GM21717 (cell line): ENCODE measurements at regions not wholly inside any gene's neighbourhood (a gene's known extent, or its start where the extent isn't known, plus 50 kb on each side); places are given as distances from the start of the nearest gene placed in this dataset.

ENCODE experiments used
- ATAC-seq: cut with Tn5 transposase; IDR thresholded peaks from one replicate; pipeline ENCODE4 v1.9.1; 2021; ENCODE audit warnings: mild to moderate bottlenecking, moderate library complexity; ENCODE audit not compliant: unreplicated experiment

GRCh38 chr2:129904532-129905446 lies 74.7 kb upstream of the RAB6C start:
- ATAC-seq: no peak

DNA sequence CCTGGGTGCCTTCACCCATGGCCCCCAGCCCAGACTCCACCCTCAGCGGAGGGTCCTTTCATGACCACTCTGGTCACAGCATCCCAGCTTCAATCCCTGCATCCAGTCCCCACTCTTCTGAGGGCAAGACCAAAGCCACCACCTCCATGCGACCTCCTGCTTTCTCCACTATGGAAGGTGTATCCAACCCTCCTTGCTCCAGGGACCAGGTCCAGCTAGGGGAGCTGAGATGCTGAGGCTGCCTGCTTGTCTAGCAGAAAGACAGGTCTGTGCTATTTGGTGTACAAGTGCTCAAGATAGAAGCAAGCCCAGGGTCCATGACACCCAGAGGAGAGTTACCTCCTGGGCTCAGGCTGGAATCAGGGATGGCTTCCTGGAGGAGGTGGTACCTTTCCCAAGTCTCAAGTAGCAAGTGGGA lies 73.8 kb upstream of the RAB6C start:
- ATAC-seq: no peak

DNA sequence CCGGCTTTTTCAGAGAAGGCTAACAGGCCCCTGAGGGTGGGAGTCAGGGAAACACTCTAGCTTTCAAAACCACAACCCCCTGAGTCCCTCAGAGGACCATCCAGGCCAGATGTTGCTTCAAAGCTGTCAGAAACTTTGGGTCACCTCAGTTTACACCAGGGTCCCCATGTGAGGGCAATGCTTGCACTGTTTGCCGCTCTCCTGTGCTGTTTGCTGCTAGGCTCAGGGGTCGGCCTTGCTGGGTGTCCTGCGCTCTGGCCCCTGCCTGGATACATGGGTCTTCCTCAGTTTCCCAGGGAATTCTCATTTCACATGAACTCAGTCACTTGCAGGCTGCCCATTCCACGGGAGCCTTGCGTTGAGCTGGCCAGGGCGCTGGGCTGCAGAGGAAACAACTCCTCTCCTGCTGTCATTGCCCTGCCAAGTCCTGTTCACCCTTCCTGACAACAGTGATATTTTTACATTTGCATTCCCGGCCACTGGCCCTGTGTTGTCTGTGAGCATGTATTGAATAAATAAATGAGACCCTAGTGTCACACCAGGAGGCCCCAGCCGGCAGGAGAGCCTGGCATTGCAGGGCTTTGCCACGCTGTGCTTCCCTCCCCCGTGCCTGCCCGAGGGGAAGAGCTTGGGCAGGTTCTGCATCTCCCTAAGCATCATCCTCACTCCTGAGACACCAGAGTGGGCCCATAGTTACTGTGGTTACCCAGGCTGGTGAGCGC lies 73.2 kb upstream of the RAB6C start:
- ATAC-seq: no peak

DNA sequence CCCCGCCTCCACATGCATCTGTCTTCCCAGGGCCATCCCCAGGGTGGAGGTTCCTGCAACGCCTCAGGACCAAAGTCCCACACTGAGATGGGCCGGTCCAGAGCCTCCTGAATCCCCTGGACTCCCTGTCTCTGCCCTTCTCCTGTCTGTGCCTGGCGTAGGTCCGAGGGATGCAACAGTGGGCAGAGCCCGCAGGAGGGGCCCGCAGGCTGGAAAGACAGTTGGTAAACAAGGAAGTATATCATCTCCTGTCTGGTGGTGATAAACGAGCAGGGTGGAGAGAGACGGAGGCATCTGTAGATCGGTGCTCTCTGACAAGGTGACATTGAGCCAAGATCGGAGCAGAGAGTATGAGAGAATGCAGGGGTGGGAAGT lies 72.6 kb upstream of the RAB6C start:
- ATAC-seq: no peak

GRCh38 chr2:129907256-129907998 lies 72.0 kb upstream of the RAB6C start:
- ATAC-seq: no peak

DNA sequence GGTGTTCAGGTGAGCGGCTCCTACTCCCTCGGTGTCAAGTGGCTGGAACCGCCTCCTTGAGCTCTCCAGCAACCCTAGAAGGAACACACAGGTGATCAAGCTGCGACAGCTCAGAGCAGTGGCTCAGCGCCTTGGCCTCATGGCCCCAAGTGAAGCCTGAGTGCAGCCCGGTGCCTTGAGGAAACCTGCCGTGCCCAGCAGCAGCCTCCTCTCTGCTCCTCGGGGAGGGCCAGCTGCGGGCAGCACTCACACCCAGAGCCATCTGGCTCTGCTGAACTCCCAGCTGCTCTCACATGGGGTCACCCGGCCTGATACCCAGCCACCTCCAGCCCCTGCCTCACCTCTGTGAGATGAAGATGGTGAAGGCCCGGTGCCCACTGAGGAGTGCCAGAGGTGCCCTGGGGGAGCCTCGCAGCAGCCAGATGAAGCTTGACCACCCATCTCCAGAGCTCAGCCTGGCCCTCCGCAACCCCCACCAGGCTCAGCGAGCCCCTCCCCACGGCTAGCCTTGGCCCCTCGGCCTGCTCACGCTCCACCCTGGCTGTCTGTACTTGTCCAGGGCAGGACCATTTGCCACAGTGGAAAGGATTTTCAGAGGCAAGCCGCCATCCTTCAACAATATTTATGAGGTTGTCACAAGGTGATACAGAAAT lies 70.6 kb upstream of the RAB6C start:
- ATAC-seq: no peak

- ATAC-seq: no peak
Observed at GRCh38 chr2:129909651-129910418, 69.6 kb upstream of the RAB6C start.

GRCh38 chr2:129910446-129911362 lies 68.8 kb upstream of the RAB6C start:
- ATAC-seq: no peak

DNA sequence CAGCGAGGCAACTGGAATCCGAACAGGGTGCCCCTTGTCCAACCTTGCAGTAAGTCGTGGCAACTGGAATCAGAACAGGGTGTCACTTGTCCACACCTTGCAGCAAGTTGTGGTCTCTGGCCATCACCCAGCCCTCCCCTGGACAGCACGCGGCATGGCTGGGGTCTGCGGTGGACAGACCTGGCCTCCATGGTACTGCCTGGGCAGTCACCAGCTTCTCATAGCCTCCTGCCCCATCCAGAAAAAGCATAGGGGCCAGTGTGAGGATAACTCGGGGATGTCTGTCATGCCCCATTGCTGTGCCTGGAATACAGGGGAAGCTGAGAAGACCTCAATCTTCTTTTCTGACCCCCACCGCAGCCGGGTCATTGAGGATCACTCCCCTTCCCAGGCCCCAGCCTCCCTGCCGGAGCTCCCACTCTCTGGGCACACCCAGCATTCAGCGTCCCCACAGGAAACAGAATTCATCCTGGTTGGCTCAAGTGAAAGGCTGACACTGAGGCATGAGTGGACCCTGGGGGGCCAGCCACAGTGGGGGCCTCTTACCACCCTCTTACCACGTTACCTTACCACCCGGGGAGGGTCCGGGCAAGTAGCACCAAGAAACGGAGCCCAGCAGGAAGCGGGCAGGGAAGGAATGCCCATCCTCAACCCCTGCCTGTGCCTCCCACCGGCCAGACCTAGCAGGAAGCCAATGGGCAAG lies 68.0 kb upstream of the RAB6C start:
- ATAC-seq: no peak

- ATAC-seq: no peak
Observed at GRCh38 chr2:129912066-129912820, 67.2 kb upstream of the RAB6C start.

- ATAC-seq: no peak
Observed at GRCh38 chr2:129912871-129913694, 66.4 kb upstream of the RAB6C start.

DNA sequence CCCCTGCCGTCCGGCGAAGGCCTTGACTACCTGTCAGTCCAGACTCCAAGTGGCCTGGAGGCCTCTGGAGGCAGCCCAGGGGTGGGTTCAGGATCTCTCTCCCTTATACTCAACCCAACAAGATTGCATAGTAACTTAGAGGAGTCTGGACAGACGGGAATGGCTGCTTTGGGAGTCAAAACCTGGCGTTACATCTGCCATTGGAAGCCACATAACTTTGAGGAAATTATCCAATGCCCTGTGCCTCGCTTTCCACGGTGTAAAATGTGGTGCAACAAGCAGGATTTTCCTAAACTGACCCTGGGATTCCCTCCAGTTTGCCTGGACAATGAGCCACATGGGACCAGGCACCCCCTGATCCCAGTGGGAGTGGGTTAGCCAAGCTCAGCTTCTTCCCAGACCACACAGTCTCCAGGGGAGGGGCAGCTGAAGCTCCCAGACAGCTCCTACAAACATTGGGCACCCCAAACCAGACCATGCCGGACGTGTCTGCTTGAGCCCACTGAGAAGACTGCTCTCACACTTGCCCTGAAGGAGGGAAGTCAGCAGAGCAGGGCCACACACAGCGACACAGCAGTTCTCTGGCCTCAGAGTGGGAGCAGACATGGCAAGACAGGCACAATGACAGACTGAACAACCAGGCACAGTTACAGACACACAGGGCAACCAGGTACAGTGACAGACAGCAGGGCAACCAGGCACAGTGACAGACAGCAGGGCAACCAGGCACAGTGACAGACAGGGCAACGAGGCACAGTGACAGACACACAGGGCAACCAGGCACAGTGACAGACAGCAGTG lies 65.6 kb upstream of the RAB6C start:
- no peak for ATAC-seq

DNA sequence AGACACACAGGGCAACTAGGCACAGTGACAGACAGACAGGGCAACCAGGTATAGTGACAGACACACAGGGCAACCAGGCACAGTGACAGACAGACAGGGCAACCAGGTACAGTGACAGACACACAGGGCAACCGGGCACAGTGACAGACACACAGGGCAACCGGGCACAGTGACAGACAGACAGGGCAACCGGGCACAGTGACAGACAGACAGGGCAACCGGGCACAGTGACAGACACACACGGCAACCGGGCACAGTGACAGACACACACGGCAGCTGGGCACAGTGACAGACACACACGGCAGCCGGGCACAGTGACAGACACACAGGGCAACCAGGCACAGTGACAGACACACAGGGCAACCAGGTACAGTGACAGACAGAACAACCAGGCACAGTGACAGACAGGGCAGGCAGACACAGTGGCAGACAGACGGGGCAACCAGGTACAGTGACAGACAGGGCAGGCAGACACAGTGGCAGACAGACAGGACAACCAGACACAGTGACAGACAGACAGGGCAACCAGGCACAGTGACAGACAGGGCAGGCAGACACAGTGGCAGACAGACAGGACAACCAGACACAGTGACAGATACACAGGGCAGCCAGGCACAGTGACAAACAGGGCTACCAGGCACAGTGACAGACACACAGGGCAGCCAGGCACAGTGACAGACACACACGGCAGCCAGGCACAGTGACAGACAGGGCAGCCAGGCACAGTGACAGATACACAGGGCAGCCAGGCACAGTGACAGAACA lies 64.7 kb upstream of the RAB6C start:
- ATAC-seq: no peak

DNA sequence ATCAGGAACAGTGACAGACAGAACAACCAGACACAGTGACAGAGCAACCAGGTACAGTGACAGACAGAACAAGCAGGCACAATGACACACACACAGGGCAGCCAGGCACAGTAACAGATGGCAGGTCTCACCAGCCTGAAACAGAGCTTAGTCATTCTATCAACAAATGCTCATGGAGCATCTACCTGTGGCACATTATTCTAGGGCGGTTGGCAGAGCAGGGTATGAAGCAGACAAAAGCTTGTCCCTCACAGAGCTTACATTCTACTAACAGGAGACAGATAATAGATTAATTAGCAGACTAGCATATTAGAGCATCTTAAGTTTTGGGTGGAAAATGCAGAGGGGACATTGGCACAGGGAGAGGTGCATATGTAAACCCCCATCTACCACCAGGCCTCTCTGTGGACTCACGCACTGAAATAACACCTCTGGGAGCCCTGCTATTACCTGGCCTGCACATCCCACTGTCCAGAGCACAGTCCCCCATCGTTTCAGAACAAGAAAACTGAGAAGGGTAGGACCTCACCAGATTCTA lies 64.1 kb upstream of the RAB6C start:
- no peak for ATAC-seq

- ATAC-seq: no peak
Observed at GRCh38 chr2:129918604-129919003, 60.9 kb upstream of the RAB6C start.
